K562 (cell line): ENCODE measurements at regions not wholly inside any gene's neighbourhood (a gene's known extent, or its start where the extent isn't known, plus 50 kb on each side); places are given as distances from the start of the nearest gene placed in this dataset.

Experiments used
- ASH1L ChIP-seq: fragments of 450-650 bp; IDR thresholded peaks from 2 replicates; pipeline ENCODE4 v1.6.1; 2018; ENCODE audit warnings: borderline replicate concordance, mild to moderate bottlenecking, low read depth; ENCODE audit not compliant: partially characterized antibody
- BCOR ChIP-seq: fragments of 450-650 bp; IDR thresholded peaks from 2 replicates; pipeline ENCODE4 v1.6.1; 2016
- CHCHD3 ChIP-seq: fragments of 250-450 bp; sonication (Bioruptor Pico); IDR thresholded peaks from 2 replicates; pipeline ENCODE4 v2.1.2; 2022; ENCODE audit warnings: mild to moderate bottlenecking
- FUS ChIP-seq: fragments of 200-400 bp; formaldehyde crosslinking; optimal IDR thresholded peaks from 2 replicates; pipeline ENCODE3; 2017; ENCODE audit warnings: low read depth, low read length
- HDAC1 ChIP-seq, 2 experiments: fragments of 450-650 bp; IDR thresholded peaks; 2 replicates each; pipeline ENCODE4 v1.6.1; 2016 to 2017; ENCODE audit warnings: inconsistent platforms in 1 of 2, mild to moderate bottlenecking in 1 of 2, moderate library complexity in 1 of 2
- HDAC3 ChIP-seq: fragments of 450-650 bp; IDR thresholded peaks from 2 replicates; pipeline ENCODE4 v1.6.1; 2018; ENCODE audit warnings: borderline replicate concordance, mild to moderate bottlenecking, moderate library complexity; ENCODE audit not compliant: partially characterized antibody
- HIVEP1 ChIP-seq: fragments of 250-450 bp; sonication (Bioruptor Pico); IDR thresholded peaks from 2 replicates; pipeline ENCODE4 v1.4.0; 2020; ENCODE audit warnings: mild to moderate bottlenecking
- JUND ChIP-seq, 2 experiments: IDR thresholded peaks; 2 replicates in 1 of 2; 3 replicates in 1 of 2; pipeline ENCODE4 v1.6.1; 2011; ENCODE audit warnings: borderline replicate concordance in 2 of 2, low read depth in 2 of 2, low read length in 2 of 2, improper control_type of control experiment in 1 of 2, missing biosample characterization in 1 of 2, missing genetic modification characterization in 1 of 2, missing genetic modification reagents in 1 of 2
- PHB ChIP-seq: fragments of 250-450 bp; sonication (Bioruptor Pico); IDR thresholded peaks from 2 replicates; pipeline ENCODE4 v1.5.0; 2021
- POLR2A ChIP-seq: fragments of 450-650 bp; conservative IDR thresholded peaks from 2 replicates; pipeline ENCODE4 v1.6.1; 2016
- POLR3A ChIP-seq: IDR thresholded peaks from 2 replicates; pipeline ENCODE4 v1.6.1; 2011; ENCODE audit warnings: borderline replicate concordance, mild to moderate bottlenecking, moderate library complexity; ENCODE audit not compliant: insufficient read length, insufficient read depth; ENCODE audit errors: extremely low read depth
- RNF2 ChIP-seq: sonication (generic); IDR thresholded peaks from 2 replicates; pipeline ENCODE4 v1.6.1; 2016
- SMAD4 ChIP-seq: fragments of 250-450 bp; sonication (Bioruptor Pico); conservative IDR thresholded peaks from 2 replicates; pipeline ENCODE4 v1.8.0; 2021; ENCODE audit warnings: inconsistent platforms, mild to moderate bottlenecking, moderate library complexity
- SP1 ChIP-seq: sonication (generic); formaldehyde crosslinking; IDR thresholded peaks from 2 replicates; pipeline ENCODE4 v1.8.1; 2022; ENCODE audit warnings: mild to moderate bottlenecking, missing genetic modification reagents
- ZNF121 ChIP-seq: sonication (generic); formaldehyde crosslinking; conservative IDR thresholded peaks from 2 replicates; pipeline ENCODE4 v1.8.0; 2022; ENCODE audit warnings: missing genetic modification reagents
- ZNF830 ChIP-seq: fragments of 250-450 bp; sonication (Bioruptor Pico); IDR thresholded peaks from 2 replicates; pipeline ENCODE4 v1.5.0; 2021; ENCODE audit warnings: mild to moderate bottlenecking

DNA sequence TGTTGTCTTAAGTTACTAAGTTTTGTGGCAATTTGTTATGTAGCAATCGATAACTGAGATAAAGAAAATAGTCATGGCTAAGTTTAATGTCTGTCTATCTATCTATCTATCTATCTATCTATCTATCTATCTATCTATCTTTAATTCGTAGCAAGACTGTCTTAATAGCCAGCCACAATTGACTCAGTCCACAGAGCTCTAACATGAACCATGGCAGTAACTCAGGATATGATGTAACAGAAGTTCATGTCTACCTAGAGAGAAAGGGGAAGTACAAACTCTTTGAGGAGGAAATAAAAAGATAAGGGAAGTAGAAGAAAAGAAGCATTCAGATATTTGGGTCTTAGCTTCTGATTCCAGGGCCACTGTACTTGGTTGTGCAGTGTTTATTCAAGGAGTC is 61.5 kb upstream of the FNDC3B start (continued):
- TF ChIP-seq HDAC1 (IDR thresholded peaks at IDR 0.05) (no peak), ASH1L (no peak), SP1 (CRISPR knock-in tag) (no peak), HIVEP1 (CRISPR knock-in tag) (no peak), ZNF121 (CRISPR knock-in tag) (no peak), FUS (no peak), POLR3A (no peak), CHCHD3 (CRISPR knock-in tag) (no peak), RNF2 (peak; percentile 69; the same call in 1 of the 2 replicates), PHB (no peak), POLR2A (no peak), JUND (IDR thresholded peaks at IDR 0.05; ENCODE audit: borderline replicate concordance, low read depth, low read length) (no peak), JUND (tag; IDR thresholded peaks at IDR 0.05; ENCODE audit: borderline replicate concordance, low read depth, low read length) (no peak), BCOR (no peak), SMAD4 (CRISPR knock-in tag) (peak; percentile 24; the same call in 1 of the 2 replicates), HDAC3 (no peak), ZNF830 (CRISPR knock-in tag) (no peak)
